GM23248 (cell line): ENCODE measurements at regions not wholly inside any gene's neighbourhood (a gene's known extent, or its start where the extent isn't known, plus 50 kb on each side); places are given as distances from the start of the nearest gene placed in this dataset.

Source experiments
- EZH2 ChIP-seq: fragments of 200-600 bp; sonication (generic); IDR thresholded peaks from 2 replicates; pipeline ENCODE4 v1.6.1; 2018; ENCODE audit warnings: antibody characterized with exemption, mild to moderate bottlenecking; ENCODE audit not compliant: insufficient read depth, poor library complexity, severe bottlenecking
- EZH2phosphoT487 ChIP-seq: fragments of 200-600 bp; sonication (generic); IDR thresholded peaks from 2 replicates; pipeline ENCODE4 v1.6.1; 2018; ENCODE audit warnings: antibody characterized with exemption, moderate library complexity, mild to moderate bottlenecking, low read depth; ENCODE audit not compliant: insufficient read depth

GRCh38 chr20:51255417-51255816 is 232.5 kb upstream of the KCNG1 start:
- TF ChIP-seq EZH2 (no peak), EZH2phosphoT487 (no peak)
